Spinal cord (tissue), 9 donors: ENCODE measurements at regions not wholly inside any gene's neighbourhood (a gene's known extent, or its start where the extent isn't known, plus 50 kb on each side); places are given as distances from the start of the nearest gene placed in this dataset.

ENCODE experiments used
- DNase-seq, 6 donors: peaks; one replicate each; pipeline versions ENCODE4 v3.0.0 to v3.0.0-alpha.2; 2013 to 2015; ENCODE audit warnings: low spot score in 6 of 6, low read depth in 4 of 6
- H3K27ac ChIP-seq: one replicate; pipeline ENCODE4 v1.5.1; 2013; ENCODE audit warnings: low read depth, low read length, control low read depth
- H3K27me3 ChIP-seq: one replicate; pipeline ENCODE4 v1.6.1; 2013; ENCODE audit warnings: low read length; ENCODE audit not compliant: control insufficient read depth, insufficient read depth
- H3K36me3 ChIP-seq: one replicate; pipeline ENCODE4 v1.6.1; 2013; ENCODE audit warnings: low read length; ENCODE audit not compliant: control insufficient read depth, insufficient read depth
- H3K4me1 ChIP-seq: one replicate; pipeline ENCODE4 v1.6.1; 2013; ENCODE audit warnings: low read length; ENCODE audit not compliant: control insufficient read depth, insufficient read depth
- H3K4me3 ChIP-seq: one replicate; pipeline ENCODE4 v1.5.1; 2013; ENCODE audit warnings: low read depth, low read length, control low read depth
- H3K9me3 ChIP-seq: one replicate; pipeline ENCODE4 v1.6.1; 2013; ENCODE audit warnings: low read length; ENCODE audit not compliant: control insufficient read depth, insufficient read depth
- WGBS: methylation state at CpG from one replicate; pipeline ENCODE4 v1.1.5; 2013; ENCODE audit warnings: missing lambda C conversion rate; ENCODE audit not compliant: insufficient coverage; 5-methylcytosine and 5-hydroxymethylcytosine counted together
- donor health status: healthy.

DNA sequence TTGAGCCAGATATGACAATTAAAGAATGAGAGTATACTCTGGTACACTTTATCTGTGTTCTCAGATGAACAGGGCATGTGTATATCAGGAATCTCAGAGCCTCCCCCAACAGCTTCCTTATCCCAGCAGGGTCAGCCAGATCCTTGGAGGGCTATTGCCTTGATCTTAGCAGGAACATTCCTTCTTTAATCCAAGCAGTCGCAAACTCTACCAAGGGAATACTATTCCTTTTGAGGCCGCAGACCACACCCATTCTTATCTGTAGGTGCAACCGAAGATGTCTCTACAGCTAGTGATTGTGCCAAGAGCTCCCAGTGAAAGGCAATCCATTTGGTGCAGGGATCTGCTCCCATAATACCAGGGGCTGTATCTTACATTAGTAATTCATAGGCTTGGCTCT lies 118.3 kb upstream of the DOK6 start:
- DNase-seq = no peak

DNA sequence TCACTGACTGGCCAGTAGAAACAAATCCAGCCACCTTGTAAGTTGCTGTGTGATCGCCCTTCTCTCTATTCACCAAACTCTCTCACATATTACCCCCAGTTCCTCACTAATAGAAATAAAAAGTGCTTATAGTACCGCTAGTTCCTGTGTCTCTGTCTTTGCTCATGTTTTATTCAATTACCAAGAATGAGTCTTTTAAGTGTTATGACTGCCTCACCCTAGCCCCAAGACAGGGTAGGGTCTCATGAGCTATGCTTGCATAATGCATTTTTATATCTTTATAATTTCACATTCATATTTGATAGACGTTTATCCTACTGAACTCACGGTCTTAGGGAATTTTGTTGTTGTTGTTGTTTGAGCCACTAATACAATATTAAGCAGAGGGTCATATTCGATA lies 109.6 kb upstream of the DOK6 start:
- Histone ChIP-seq H3K27me3 (no peaks in the 10 kb centered on the region), H3K36me3 (no peaks in the 10 kb centered on the region), H3K4me1 (no peaks in the 10 kb centered on the region), H3K27ac (no peak overlapping the region), H3K9me3 (no peaks in the 10 kb centered on the region), H3K4me3 (no peak overlapping the region)
- DNase-seq = no peak
- no CpG with 5 or more reads among the region's 5 CpGs for WGBS

More for the DNA sequence above, 118.3 kb upstream of the DOK6 start:
- Histone ChIP-seq H3K27me3 (no peaks in the 10 kb centered on the region), H3K4me3 (no peak overlapping the region), H3K36me3 (no peaks in the 10 kb centered on the region), H3K9me3 (no peaks in the 10 kb centered on the region), H3K4me1 (no peaks in the 10 kb centered on the region), H3K27ac (no peak overlapping the region)
- WGBS = 80% methylated on average over 2 of the region's 3 CpGs

DNA sequence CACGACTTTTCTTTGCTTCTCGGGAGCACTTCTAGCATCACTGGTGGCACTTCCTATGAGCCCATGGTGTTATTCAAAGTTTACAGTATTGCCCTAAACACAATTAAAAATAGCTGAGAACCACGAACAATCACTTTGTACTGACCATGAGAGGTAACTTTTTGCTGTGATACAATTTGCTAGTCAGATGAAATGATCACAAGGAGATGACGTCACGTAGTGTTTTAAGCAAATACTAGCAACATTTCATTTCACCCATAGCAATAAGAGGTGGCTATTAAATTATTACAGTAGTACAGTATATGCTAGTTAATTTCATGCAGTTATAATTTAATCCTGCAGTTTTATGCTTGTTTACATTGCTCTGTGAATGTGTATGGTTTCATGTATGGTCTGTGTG lies 108.9 kb upstream of the DOK6 start:
- no peak overlapping the region for H3K27ac ChIP-seq
- no peak for DNase-seq
- H3K36me3 ChIP-seq = no peaks in the 10 kb centered on the region
- WGBS = no CpG with 5 or more reads among the region's 5 CpGs
- no peak overlapping the region for H3K4me3 ChIP-seq
- H3K9me3 ChIP-seq = no peaks in the 10 kb centered on the region
- H3K27me3 ChIP-seq = no peaks in the 10 kb centered on the region
- H3K4me1 ChIP-seq = no peaks in the 10 kb centered on the region

DNA sequence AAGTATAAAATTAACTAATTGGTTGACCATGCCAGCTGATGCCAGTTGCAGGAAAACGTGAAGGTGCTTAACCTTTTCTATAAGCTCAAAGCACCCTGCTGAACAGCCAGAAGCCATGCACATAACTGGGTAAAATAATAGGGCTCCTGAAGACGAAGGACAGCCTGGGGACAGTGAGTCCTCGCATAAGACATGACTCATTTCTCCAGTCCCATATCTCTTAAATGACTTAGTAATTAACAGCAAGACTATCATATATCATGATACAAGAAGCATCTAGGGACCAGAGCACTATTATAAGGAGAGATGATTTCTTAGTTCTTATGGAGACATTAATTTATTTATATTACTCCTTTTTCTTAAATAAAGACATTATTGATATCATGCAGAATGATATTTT lies 100.5 kb upstream of the DOK6 start:
- Histone ChIP-seq H3K27me3 (no peaks in the 10 kb centered on the region), H3K27ac (no peak overlapping the region), H3K9me3 (no peaks in the 10 kb centered on the region), H3K4me1 (no peaks in the 10 kb centered on the region), H3K4me3 (no peak overlapping the region), H3K36me3 (no peaks in the 10 kb centered on the region)
- DNase-seq = peak in 1 of 6 donors; percentile 59
- WGBS = 100% methylated on average over 1 of the region's 3 CpGs

DNA sequence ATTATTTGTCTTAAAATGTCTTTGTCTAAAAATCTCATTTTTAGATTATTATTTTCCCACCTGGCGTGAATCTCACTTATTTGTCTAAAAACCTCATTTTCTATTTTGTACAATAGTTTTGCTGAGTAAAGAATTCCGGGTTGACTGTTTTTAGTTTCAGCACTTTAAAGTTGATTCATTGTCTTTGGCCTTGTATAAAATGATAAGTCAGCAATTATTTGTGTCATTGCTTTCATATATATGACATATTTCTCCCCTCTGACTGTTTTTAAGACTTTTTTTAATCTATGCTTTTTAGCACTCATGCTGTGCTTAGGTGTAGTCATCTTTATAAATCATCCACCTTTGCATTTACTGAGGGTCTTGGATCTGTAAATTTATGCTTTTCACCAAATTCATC lies 92.1 kb upstream of the DOK6 start:
- WGBS = no CpG with 5 or more reads among the region's 2 CpGs
- no peaks in the 10 kb centered on the region for H3K4me1 ChIP-seq
- DNase-seq = no peak
- H3K4me3 ChIP-seq = no peak overlapping the region
- H3K36me3 ChIP-seq = no peaks in the 10 kb centered on the region
- no peaks in the 10 kb centered on the region for H3K27me3 ChIP-seq
- H3K27ac ChIP-seq = no peak overlapping the region
- no peaks in the 10 kb centered on the region for H3K9me3 ChIP-seq

DNA sequence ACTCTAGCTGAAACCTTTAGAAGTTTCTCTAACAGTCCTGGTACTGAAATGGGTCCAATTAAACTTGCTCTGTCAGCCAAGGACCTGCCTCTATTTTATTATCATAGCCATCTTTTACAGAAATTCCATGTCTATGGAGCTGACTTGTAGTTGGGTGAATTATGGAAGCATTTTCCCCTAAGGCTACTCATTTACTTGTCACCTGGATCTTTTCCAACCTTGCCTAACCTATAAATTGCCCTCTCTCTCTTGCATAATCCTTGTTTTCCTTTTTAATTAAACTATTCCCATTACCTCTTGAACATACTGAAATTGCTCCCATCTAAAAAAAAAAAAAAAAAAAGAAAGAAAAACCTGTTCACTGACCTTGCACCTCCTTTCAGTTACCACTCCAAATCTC lies 74.6 kb upstream of the DOK6 start:
- Histone ChIP-seq H3K4me3 (no peak overlapping the region), H3K4me1 (no peaks in the 10 kb centered on the region), H3K27me3 (no peaks in the 10 kb centered on the region), H3K36me3 (no peaks in the 10 kb centered on the region), H3K9me3 (peaks cover 2% of the 10 kb centered on the region), H3K27ac (no peak overlapping the region)
- peak in 1 of 6 donors; percentile 3 for DNase-seq

DNA sequence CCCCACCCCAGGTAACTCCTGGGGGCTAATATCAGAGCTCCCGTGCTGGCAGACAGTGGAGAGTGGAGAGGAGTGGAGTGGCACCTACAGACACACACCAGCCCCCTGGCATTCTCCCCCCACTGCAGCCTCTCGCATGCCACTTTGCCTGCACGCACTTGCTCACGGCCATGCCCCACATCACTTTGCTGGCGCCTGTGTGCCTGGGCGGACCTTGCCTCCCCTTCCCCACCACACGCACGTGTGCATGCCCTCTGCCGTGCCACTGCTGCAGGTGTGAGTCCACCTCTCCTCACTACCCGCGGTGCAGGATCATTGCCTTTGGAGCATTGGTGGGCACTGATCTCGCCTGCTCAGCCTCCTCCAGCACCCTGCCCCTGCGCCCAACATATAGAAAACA lies 72.6 kb upstream of the DOK6 start:
- no peaks in the 10 kb centered on the region for H3K36me3 ChIP-seq
- H3K27me3 ChIP-seq = no peaks in the 10 kb centered on the region
- no peaks in the 10 kb centered on the region for H3K4me1 ChIP-seq
- DNase-seq = no peak
- 95% methylated on average over 9 of the region's 13 CpGs for WGBS
- H3K9me3 ChIP-seq = peaks cover 2% of the 10 kb centered on the region
- no peak overlapping the region for H3K4me3 ChIP-seq
- H3K27ac ChIP-seq = no peak overlapping the region

DNA sequence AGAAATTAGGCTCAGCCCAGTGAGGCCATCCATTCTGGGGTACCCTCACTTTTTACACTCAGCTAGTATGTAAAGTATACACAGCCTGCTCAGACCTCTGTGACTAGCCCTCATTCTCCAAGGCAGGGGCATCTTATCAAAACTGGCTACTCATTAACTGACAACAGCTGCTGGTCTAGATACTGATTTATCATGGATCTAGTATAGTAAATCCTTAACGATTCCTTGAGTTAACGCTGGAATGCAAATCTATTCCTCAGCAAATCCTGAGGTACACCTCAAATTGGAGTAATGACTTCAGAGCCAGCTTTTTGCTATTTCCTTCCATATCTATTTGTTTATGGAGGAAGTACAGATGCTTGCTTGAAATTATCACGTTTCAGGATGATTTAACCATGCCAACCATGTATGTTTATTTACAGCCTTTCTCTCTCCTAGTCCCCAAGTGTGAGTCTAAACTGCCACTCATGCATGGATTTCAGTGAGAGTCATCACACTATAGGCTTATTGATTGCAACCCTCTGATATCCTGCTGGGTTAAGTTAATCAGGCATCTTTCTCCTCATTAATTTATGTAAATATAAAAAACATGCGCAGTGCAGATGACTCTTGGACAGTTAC lies 70.2 kb upstream of the DOK6 start:
- H3K4me1 ChIP-seq = no peaks in the 10 kb centered on the region
- DNase-seq = peak in 2 of 6 donors; percentile 32 to 51
- H3K9me3 ChIP-seq = no peaks in the 10 kb centered on the region
- H3K36me3 ChIP-seq = no peaks in the 10 kb centered on the region
- no peak overlapping the region for H3K27ac ChIP-seq
- no peak overlapping the region for H3K4me3 ChIP-seq
- no CpG with 5 or more reads among the region's 4 CpGs for WGBS
- H3K27me3 ChIP-seq = no peaks in the 10 kb centered on the region

DNA sequence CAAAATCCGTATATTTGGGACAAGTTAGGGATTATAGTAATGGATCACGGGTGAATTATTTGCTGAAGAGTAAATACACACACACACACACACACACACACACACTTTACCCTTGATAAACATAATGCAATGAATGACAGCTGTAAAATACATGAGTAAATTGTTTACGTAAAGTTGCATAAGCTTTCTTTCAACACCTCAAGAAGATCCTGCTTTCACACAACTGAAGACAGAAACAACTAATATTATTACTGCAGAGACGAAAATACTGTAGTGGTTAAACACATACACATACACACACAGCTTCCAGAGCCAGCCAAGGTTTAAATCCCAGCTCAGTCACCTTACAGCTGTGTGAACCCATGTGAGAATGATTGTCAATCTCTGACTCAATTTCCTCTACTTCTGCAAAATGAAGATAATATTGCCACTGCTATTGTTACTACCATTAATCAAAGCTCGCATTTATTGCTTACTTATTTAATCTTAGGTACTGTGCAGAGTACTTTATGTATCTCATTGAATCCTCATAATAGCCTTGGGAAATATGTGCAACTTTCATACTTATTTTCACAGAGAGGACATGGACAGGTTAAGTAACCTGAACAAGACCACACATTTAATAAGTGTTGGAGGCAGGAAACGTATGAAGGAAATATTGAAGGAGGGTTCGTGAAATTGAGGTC lies 50.6 kb upstream of the DOK6 start:
- H3K27ac ChIP-seq = no peak overlapping the region
- H3K36me3 ChIP-seq = no peaks in the 10 kb centered on the region
- no peaks in the 10 kb centered on the region for H3K27me3 ChIP-seq
- no CpG with 5 or more reads among the region's 7 CpGs for WGBS
- no peak for DNase-seq
- no peaks in the 10 kb centered on the region for H3K4me1 ChIP-seq
- H3K4me3 ChIP-seq = no peak overlapping the region
- no peaks in the 10 kb centered on the region for H3K9me3 ChIP-seq
